ENCODE measurements at regions not wholly inside any gene's neighbourhood (a gene's known extent, or its start where the extent isn't known, plus 50 kb on each side); places are given as distances from the start of the nearest gene placed in this dataset.

DNA sequence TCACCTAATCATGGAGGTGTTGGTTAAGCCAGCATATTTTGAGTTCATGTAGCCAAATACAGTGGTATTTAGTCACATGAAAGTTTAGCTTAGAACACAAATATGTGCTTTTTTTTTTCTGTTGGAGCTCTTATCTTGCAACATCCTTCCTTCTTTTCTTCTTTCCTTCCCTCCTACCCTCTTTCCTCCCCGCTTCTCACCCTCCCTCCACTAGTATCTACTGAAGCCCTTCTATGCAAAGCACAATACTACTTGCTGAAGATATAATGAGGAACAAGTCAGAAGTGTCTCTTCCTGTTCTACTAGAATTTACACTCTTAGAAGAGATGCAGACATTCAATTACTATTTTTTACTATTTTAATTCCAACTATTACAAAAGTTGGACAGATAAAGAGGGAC is 105.0 kb upstream of the ITGA4 start:
- intact Hi-C loops (cut with micrococcal nuclease) = no loop called here
- peaks cover 33% of the 10 kb centered on the region for H3K4me1 Mint-ChIP-seq (ENCODE audit: low read depth)

DNA sequence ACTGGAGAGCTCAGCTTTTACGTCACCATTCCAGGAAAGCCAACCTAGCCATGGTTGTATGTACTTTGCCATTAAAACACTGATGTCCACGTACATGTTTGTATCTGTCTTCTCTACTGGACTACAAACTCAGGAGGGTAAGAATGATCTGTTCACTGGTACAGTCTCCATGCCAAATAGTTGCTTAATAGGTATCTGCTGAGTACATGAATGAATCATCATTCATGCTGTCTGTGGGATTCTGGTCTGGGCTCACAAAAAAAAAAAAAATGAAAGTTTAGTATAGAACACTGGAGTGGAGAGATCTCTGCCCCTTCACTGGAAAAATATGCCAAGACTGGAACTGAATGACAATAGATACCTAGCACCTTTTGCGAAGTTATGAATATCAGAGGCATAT is 102.6 kb upstream of the ITGA4 start:
- no peak for DNase-seq (ENCODE audit: low spot score)
- H3K36me3 Mint-ChIP-seq (ENCODE audit: low read depth) = peaks cover 45% of the 10 kb centered on the region
- no peak overlapping the region for H3K27ac Mint-ChIP-seq
- intact Hi-C loops (cut with micrococcal nuclease) = loop anchor here (5.0 kb wide), 3 partner anchors 38 to 232 kb away; no protein-coding TSS in a partner anchor
- peaks cover 41% of the 10 kb centered on the region for H3K4me1 Mint-ChIP-seq (ENCODE audit: low read depth)
- H3K27me3 Mint-ChIP-seq (ENCODE audit: low read depth) = no peaks in the 10 kb centered on the region
- H3K9me3 Mint-ChIP-seq = peaks cover 12% of the 10 kb centered on the region
- no peak overlapping the region for H3K4me3 Mint-ChIP-seq (ENCODE audit: low read depth)

More for the DNA sequence above, 105.0 kb upstream of the ITGA4 start:
- DNase-seq (ENCODE audit: low spot score) = no peak
- H3K36me3 Mint-ChIP-seq (ENCODE audit: low read depth) = peaks cover 40% of the 10 kb centered on the region
- H3K27ac Mint-ChIP-seq = no peak overlapping the region
- H3K9me3 Mint-ChIP-seq = peaks cover 4% of the 10 kb centered on the region
- no peaks in the 10 kb centered on the region for H3K27me3 Mint-ChIP-seq (ENCODE audit: low read depth)
- no peak overlapping the region for H3K4me3 Mint-ChIP-seq (ENCODE audit: low read depth)

DNA sequence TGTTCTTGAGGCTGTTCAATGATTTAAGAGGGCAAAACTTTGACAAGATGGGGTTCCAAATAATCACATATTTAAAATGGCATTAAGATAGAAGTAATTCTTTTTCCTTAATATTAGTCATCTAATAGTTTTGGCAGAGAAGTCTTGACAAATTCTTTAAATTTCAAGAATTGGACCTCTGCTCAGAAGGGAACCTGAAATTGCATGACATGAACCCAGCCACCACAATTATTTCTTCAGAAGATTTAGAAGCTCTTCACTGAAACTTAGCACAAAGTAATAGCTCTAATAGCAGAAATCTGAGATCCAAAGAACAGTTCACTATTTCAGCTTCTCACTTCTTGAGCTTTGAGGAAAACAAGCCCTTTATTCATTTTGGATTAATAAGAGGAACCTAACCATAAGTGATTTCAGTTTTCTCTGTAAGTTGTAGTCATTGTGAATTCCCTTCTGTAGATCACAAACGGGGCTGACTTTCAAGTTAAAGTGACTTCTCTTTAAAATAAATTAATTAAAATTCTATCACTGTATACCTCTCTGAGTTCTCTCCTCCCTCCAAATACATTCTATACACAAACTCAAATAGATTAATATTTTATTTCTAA is 100.6 kb upstream of the ITGA4 start:
- DNase-seq (ENCODE audit: low spot score) = no peak
- H3K36me3 Mint-ChIP-seq (ENCODE audit: low read depth) = peaks cover 46% of the 10 kb centered on the region
- peaks cover 46% of the 10 kb centered on the region for H3K4me1 Mint-ChIP-seq (ENCODE audit: low read depth)
- no peaks in the 10 kb centered on the region for H3K27me3 Mint-ChIP-seq (ENCODE audit: low read depth)
- intact Hi-C loops (cut with micrococcal nuclease) = loop anchor here (5.0 kb wide), 3 partner anchors 36 to 234 kb away; no protein-coding TSS in a partner anchor
- no peak overlapping the region for H3K4me3 Mint-ChIP-seq (ENCODE audit: low read depth)
- H3K9me3 Mint-ChIP-seq = peaks cover 12% of the 10 kb centered on the region
- H3K27ac Mint-ChIP-seq = no peak overlapping the region

DNA sequence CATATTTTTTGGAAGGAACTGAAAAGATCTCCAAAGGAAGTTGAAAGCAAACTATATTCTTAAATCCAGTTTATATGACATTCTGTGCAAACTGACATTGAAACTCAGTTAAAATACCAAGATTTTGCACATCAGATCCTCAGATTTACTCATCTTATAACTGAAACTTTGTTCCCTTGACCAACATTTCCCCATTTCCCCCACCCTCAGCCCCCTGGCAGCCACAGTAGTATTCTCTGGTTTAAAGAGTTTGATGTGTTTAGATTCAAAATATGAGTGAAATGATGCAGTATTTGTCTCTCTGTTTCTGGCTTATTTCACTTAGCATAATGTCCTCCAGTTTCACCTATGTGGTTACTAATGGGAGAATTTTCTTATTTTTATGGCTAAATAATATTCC is 99.2 kb upstream of the ITGA4 start:
- Mint-ChIP-seq H3K36me3 (ENCODE audit: low read depth) (peaks cover 52% of the 10 kb centered on the region), H3K4me3 (ENCODE audit: low read depth) (no peak overlapping the region), H3K9me3 (peaks cover 8% of the 10 kb centered on the region), H3K4me1 (ENCODE audit: low read depth) (peaks cover 45% of the 10 kb centered on the region), H3K27ac (no peak overlapping the region), H3K27me3 (ENCODE audit: low read depth) (no peaks in the 10 kb centered on the region)
- intact Hi-C loops (cut with micrococcal nuclease) = loop anchor here (2.0 to 5.0 kb wide), 5 partner anchors 34 to 251 kb away; no protein-coding TSS in a partner anchor
- peak; percentile 27 for DNase-seq (ENCODE audit: low spot score)

DNA sequence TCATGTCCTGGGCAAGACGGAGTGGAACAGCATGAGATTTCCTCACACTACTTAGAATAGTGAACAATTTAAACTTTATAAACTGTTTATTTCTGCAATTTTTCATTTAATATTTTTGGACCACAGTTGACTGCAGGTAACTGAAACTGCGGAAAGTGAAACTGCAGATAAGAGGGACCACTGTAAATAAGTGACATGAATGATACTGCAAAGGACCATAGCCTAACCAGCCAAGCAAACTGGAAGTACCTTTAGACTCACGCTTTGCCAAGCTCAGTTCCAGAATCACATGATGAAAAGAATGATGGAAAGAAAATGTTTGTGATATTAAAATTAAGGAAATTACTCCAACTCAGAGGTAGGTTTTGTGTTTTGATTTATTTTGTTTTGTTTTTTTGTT is 94.6 kb upstream of the ITGA4 start:
- peaks cover 11% of the 10 kb centered on the region for H3K9me3 Mint-ChIP-seq
- no peak overlapping the region for H3K4me3 Mint-ChIP-seq (ENCODE audit: low read depth)
- intact Hi-C loops (cut with micrococcal nuclease) = no loop called here
- peaks cover 44% of the 10 kb centered on the region for H3K36me3 Mint-ChIP-seq (ENCODE audit: low read depth)
- no peaks in the 10 kb centered on the region for H3K27me3 Mint-ChIP-seq (ENCODE audit: low read depth)
- DNase-seq (ENCODE audit: low spot score) = no peak
- no peak overlapping the region for H3K27ac Mint-ChIP-seq
- H3K4me1 Mint-ChIP-seq (ENCODE audit: low read depth) = peaks cover 27% of the 10 kb centered on the region

DNA sequence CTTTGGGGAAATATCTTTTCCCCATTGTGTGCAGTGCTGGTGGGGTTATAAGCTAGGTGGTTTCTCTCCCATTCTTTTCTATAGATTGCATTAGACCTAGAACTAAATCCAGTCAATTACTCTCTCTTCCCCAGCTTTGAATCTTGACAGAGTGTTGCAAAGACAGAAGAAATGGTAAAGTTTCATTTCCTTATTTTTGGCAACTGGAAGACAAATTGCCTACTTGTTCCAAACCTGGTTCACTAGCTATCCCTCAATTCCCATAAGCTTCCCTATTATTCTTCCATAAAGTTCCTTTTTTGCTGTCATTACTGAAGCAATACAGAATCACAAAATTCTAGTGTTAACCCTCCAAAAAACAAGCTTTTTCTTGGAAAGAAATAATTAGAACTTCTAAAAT is 94.0 kb upstream of the ITGA4 start:
- no peak overlapping the region for H3K27ac Mint-ChIP-seq
- H3K9me3 Mint-ChIP-seq = peaks cover 10% of the 10 kb centered on the region
- DNase-seq (ENCODE audit: low spot score) = no peak
- no peaks in the 10 kb centered on the region for H3K27me3 Mint-ChIP-seq (ENCODE audit: low read depth)
- intact Hi-C loops (cut with micrococcal nuclease) = no loop called here
- no peak overlapping the region for H3K4me3 Mint-ChIP-seq (ENCODE audit: low read depth)
- H3K36me3 Mint-ChIP-seq (ENCODE audit: low read depth) = peaks cover 43% of the 10 kb centered on the region
- peaks cover 21% of the 10 kb centered on the region for H3K4me1 Mint-ChIP-seq (ENCODE audit: low read depth)

DNA sequence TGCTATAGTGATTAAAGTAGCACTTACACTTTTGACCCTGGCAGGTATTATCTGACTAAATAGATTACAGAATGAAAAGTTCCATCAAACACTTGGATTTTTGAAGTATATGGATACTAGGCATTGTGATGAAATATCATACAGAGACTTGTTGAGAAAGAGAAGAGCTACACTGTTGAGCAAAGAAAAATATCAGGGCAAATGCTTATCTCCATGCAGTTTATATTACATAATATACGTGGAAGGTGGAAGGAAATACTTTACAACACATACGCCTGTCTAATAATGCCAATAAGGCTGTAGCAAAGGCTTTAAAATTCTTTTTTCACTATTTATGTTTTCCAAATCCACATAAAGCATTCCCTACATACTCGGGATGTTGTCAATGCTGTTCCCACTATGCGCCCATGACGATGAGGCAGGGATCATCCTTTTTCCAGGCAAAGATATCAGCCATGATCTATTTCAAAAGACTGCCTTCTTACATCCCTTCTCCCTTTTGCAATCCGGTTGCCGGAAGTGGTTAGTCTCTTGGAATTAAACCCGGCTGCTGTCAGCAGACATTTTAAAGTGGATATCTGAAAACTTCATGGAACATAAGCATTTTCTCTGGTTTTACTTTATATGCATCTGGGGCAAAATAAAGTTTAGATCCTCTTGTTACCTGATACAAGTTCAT is 92.6 kb upstream of the ITGA4 start:
- Mint-ChIP-seq H3K4me1 (ENCODE audit: low read depth) (peaks cover 10% of the 10 kb centered on the region), H3K27me3 (ENCODE audit: low read depth) (no peaks in the 10 kb centered on the region), H3K27ac (no peak overlapping the region), H3K4me3 (ENCODE audit: low read depth) (no peak overlapping the region), H3K36me3 (ENCODE audit: low read depth) (peaks cover 35% of the 10 kb centered on the region), H3K9me3 (peaks cover 4% of the 10 kb centered on the region)
- intact Hi-C loops (cut with micrococcal nuclease) = no loop called here
- no peak for DNase-seq (ENCODE audit: low spot score)

DNA sequence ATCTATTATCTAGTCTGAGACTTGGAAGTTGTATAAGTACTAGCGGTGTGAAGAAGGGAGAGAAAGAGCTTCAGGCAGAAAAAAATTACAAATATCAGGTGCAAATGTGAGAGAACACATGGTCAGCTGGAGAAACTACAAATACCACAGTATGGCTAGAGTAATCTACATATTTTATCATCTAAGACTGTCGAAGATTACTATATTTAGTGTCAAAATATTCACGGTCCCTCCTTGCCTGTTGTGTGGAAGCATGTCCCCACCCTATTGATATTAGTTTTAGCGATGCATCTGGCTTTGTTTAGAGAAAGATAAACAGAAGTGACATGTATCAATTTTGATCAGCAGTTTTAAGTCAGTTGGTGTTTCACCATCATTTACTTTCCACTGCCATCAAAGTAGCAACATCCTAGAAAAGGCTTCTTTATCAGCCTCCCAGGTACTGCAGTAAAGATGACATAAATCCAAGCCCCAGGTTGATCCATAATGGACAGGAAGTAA is 90.5 kb upstream of the ITGA4 start:
- no peak overlapping the region for H3K27ac Mint-ChIP-seq
- peaks cover 8% of the 10 kb centered on the region for H3K4me1 Mint-ChIP-seq (ENCODE audit: low read depth)
- H3K4me3 Mint-ChIP-seq (ENCODE audit: low read depth) = no peak overlapping the region
- peaks cover 27% of the 10 kb centered on the region for H3K36me3 Mint-ChIP-seq (ENCODE audit: low read depth)
- H3K27me3 Mint-ChIP-seq (ENCODE audit: low read depth) = no peaks in the 10 kb centered on the region
- DNase-seq (ENCODE audit: low spot score) = no peak
- intact Hi-C loops (cut with micrococcal nuclease) = no loop called here
- peaks cover 4% of the 10 kb centered on the region for H3K9me3 Mint-ChIP-seq

DNA sequence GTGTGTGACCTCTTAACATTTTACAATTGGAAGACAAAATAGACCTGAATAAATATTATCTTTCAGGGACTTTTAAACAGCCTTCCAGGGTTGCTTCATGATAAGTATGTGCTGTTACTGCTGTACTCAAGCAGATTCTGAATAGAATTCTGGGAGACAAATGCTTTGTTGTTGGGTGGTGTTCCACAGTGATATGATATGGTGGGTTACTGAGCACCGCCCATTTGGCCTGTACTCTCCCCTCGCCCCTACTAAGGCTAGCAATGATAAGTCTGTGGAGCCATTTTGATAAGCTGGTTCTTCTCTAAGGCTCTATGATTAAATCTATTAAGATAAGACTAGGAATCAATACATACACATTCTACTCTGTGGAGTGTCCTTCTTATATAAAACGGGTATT is 89.8 kb upstream of the ITGA4 start:
- no peaks in the 10 kb centered on the region for H3K27me3 Mint-ChIP-seq (ENCODE audit: low read depth)

DNA sequence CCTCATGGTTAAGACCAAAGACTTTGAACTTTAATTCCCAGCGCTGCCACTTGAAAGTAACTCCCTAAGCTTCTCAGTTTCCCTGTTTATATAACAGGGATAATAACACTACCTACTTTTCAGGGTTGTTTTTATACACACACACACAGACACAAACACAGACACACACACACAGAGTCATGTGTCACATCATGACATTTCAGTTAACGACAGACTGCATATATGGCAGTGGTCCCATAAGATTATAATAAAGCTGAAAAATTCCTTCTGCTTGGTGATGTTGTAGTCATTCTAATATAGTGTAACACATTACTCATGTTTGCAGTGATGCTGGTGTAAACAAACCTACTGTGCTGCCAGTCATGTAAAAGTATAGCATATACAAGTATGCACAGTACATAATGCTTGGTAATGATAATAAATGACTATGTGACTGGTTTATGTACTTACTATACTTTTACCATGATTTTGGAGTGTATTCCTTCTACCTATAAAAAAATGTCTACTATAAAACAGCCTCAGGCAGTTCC is 89.2 kb upstream of the ITGA4 start:
- Mint-ChIP-seq H3K4me3 (ENCODE audit: low read depth) (no peak overlapping the region), H3K27me3 (ENCODE audit: low read depth) (no peaks in the 10 kb centered on the region), H3K9me3 (peaks cover 4% of the 10 kb centered on the region), H3K36me3 (ENCODE audit: low read depth) (peaks cover 20% of the 10 kb centered on the region), H3K4me1 (ENCODE audit: low read depth) (peaks cover 16% of the 10 kb centered on the region), H3K27ac (no peak overlapping the region)
- no peak for DNase-seq (ENCODE audit: low spot score)
- intact Hi-C loops (cut with micrococcal nuclease) = no loop called here

More for the DNA sequence above, 89.8 kb upstream of the ITGA4 start:
- no peak overlapping the region for H3K4me3 Mint-ChIP-seq (ENCODE audit: low read depth)
- no peak overlapping the region for H3K27ac Mint-ChIP-seq
- intact Hi-C loops (cut with micrococcal nuclease) = no loop called here
- H3K9me3 Mint-ChIP-seq = peaks cover 4% of the 10 kb centered on the region
- H3K36me3 Mint-ChIP-seq (ENCODE audit: low read depth) = peaks cover 23% of the 10 kb centered on the region
- no peak for DNase-seq (ENCODE audit: low spot score)
- H3K4me1 Mint-ChIP-seq (ENCODE audit: low read depth) = peaks cover 12% of the 10 kb centered on the region

DNA sequence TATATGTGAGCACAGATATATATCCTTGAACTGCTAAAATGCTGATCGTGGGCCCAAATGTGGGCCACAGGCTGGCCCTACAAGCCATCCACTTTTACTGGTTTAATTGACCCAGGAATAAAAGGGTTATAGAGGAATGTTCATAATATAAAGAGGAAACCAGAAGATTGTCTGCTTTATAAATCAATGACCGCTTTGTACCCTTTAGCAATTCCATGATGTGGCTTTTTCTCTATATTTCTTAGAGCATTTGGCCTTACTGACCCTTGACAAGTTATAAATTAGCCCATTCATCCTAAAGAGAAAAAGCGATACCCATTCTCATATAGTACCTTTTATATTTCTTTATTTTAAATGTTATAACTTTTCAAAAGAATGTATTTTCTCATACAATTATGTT is 87.1 kb upstream of the ITGA4 start:
- Mint-ChIP-seq H3K27ac (no peak overlapping the region), H3K9me3 (peaks cover 4% of the 10 kb centered on the region), H3K36me3 (ENCODE audit: low read depth) (peaks cover 11% of the 10 kb centered on the region), H3K27me3 (ENCODE audit: low read depth) (no peaks in the 10 kb centered on the region), H3K4me1 (ENCODE audit: low read depth) (peaks cover 16% of the 10 kb centered on the region), H3K4me3 (ENCODE audit: low read depth) (no peak overlapping the region)
- DNase-seq (ENCODE audit: low spot score) = no peak
- intact Hi-C loops (cut with micrococcal nuclease) = no loop called here

DNA sequence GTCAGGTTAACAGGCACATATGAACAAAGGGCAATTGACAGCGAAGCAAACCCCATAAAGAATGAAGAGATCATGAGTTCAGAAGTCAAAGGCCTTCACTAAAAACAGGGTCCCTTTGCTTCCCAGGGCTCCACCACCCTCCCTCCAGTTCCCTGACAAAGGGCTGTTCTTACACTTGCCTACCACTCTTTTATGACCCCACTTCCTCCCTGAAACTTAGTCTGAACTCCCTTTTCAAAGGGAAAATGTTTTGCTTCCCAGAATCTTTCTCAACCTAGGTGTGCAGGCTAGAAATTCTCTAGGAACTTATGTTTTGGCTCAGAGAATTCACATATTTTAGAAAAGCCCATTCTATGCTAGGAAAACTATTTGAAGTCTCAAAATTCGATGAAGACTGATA is 86.0 kb upstream of the ITGA4 start:
- Mint-ChIP-seq H3K4me1 (ENCODE audit: low read depth) (peaks cover 16% of the 10 kb centered on the region), H3K27ac (no peak overlapping the region), H3K4me3 (ENCODE audit: low read depth) (no peak overlapping the region), H3K27me3 (ENCODE audit: low read depth) (no peaks in the 10 kb centered on the region), H3K36me3 (ENCODE audit: low read depth) (peaks cover 9% of the 10 kb centered on the region), H3K9me3 (no peaks in the 10 kb centered on the region)
- intact Hi-C loops (cut with micrococcal nuclease) = no loop called here
- no peak for DNase-seq (ENCODE audit: low spot score)
